RWPE1 (cell line): ENCODE measurements at regions not wholly inside any gene's neighbourhood (a gene's known extent, or its start where the extent isn't known, plus 50 kb on each side); places are given as distances from the start of the nearest gene placed in this dataset.

Experiments used
- CTCF ChIA-PET: fragments of 350-600 bp; sonication (Branson Sonifier 250); formaldehyde crosslinking; extraction: SDS; loops from one replicate; lab custom pipeline; 2021; lab: Yijun Ruan, JAX
- POLR2A ChIA-PET: fragments of 400-600 bp; formaldehyde crosslinking; extraction: SDS; loops from one replicate; lab custom pipeline; 2020; ENCODE audit warnings: antibody characterized with exemption; ENCODE audit not compliant: low non-redundant PET; lab: Yijun Ruan, JAX
- DNase-seq: peaks from one replicate; pipeline ENCODE4 v3.0.0; 2012; ENCODE audit warnings: low spot score
- H3K27ac ChIP-seq: fragments of 450-650 bp; 2 replicates; pipeline ENCODE4 v1.5.1; 2017
- TF ChIP-seq, protein P1 (sequence below): fragments of 450-650 bp; conservative IDR thresholded peaks from 2 replicates; pipeline ENCODE4 v1.5.1; 2017; ENCODE audit warnings: low read depth, mild to moderate bottlenecking

- TF ChIP-seq, protein P1, sequence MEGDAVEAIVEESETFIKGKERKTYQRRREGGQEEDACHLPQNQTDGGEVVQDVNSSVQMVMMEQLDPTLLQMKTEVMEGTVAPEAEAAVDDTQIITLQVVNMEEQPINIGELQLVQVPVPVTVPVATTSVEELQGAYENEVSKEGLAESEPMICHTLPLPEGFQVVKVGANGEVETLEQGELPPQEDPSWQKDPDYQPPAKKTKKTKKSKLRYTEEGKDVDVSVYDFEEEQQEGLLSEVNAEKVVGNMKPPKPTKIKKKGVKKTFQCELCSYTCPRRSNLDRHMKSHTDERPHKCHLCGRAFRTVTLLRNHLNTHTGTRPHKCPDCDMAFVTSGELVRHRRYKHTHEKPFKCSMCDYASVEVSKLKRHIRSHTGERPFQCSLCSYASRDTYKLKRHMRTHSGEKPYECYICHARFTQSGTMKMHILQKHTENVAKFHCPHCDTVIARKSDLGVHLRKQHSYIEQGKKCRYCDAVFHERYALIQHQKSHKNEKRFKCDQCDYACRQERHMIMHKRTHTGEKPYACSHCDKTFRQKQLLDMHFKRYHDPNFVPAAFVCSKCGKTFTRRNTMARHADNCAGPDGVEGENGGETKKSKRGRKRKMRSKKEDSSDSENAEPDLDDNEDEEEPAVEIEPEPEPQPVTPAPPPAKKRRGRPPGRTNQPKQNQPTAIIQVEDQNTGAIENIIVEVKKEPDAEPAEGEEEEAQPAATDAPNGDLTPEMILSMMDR: no peak
- H3K27ac ChIP-seq: no peak overlapping the region
- POLR2A ChIA-PET: no interaction called here
- CTCF ChIA-PET: no interaction called here
- no peak for DNase-seq
These were observed 191.1 kb downstream of the EFNB2 start for GRCh38 chr13:106344342-106344741.

DNA sequence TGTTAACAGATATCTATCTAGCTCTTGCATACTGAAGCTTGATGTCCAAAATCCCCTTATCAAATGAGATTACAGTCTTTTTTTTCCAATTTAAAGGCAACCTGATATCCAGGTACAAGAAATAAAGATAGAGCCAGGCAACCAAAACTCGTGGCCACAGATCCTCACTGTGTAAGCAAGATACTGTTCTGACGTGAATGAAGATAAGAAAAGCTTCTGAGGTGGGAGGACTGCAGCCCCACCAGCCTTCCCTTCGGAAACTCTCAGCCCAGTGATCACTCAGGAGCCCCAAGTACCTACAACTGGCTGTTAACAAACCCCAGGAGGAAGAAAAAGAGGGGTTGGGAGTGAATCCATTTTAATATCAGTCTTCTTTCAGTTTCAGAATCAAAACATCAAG, 191.6 kb downstream of the EFNB2 start:
- H3K27ac ChIP-seq: no peak overlapping the region
- TF ChIP-seq, protein P1: no peak
- no peak for DNase-seq
- POLR2A ChIA-PET: no interaction called here
- CTCF ChIA-PET: interaction anchor here (0.6 kb wide), 1 partner anchor 1757 kb away, joined by 3 read pairs; no protein-coding TSS in a partner anchor

DNA sequence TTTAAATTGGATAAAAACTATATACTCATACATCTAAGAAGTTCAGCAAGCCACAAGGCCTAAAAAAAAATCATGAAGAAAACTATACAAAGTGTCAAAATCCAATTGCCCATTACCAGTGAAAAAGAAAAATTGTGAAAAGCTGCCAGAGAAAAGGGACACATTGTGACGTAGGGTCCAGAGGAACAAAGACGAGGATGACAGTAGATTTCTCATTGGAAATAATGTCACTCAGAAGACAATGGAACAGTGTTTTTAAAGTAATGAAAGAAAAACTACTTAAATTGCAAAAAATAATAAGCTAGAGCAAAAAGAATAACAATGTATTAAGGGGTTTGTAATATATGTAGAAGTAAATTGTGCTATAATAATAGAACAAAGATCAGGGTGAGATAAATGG, 195.2 kb downstream of the EFNB2 start:
- CTCF ChIA-PET: interaction anchor here (0.5 kb wide), 1 partner anchor 78 kb away, joined by 3 read pairs; no protein-coding TSS in a partner anchor

GRCh38 chr13:106337096-106337850, 198.2 kb downstream of the EFNB2 start:
- no peak overlapping the region for H3K27ac ChIP-seq
- ChIA-PET POLR2A (no interaction called here), CTCF (no interaction called here)
- DNase-seq: no peak
- TF ChIP-seq, protein P1: no peak

More for the DNA sequence above, 195.2 kb downstream of the EFNB2 start:
- POLR2A ChIA-PET: no interaction called here
- no peak overlapping the region for H3K27ac ChIP-seq
- TF ChIP-seq, protein P1: no peak
- DNase-seq: no peak

GRCh38 chr13:106336668-106337067, 198.8 kb downstream of the EFNB2 start:
- ChIA-PET CTCF (interaction anchor here (0.7 kb wide), 1 partner anchor 1051 kb away, joined by 3 read pairs; no protein-coding TSS in a partner anchor), POLR2A (no interaction called here)
- no peak for DNase-seq
- H3K27ac ChIP-seq: no peak overlapping the region
- TF ChIP-seq, protein P1: no peak

GRCh38 chr13:106332621-106333020, 202.8 kb downstream of the EFNB2 start:
- ChIA-PET POLR2A (no interaction called here), CTCF (interaction anchor here (0.6 kb wide), 1 partner anchor 35 kb away, joined by 3 read pairs; no protein-coding TSS in a partner anchor)
- TF ChIP-seq, protein P1: no peak
- H3K27ac ChIP-seq: no peak overlapping the region
- DNase-seq: no peak
